GM12872 (cell line): ENCODE measurements at regions not wholly inside any gene's neighbourhood (a gene's known extent, or its start where the extent isn't known, plus 50 kb on each side); places are given as distances from the start of the nearest gene placed in this dataset.

Experiments used
- CTCF ChIP-seq: IDR thresholded peaks from 3 replicates; pipeline ENCODE4 v1.5.1; 2011; ENCODE audit warnings: low read depth, mild to moderate bottlenecking, low read length, moderate library complexity; ENCODE audit not compliant: insufficient read depth

- peak; percentile 47; the same call in 2 of the 3 replicates for TF ChIP-seq CTCF
Measured at GRCh38 chr20:29764922-29765610, 1492.4 kb upstream of the DEFB115 start.

DNA sequence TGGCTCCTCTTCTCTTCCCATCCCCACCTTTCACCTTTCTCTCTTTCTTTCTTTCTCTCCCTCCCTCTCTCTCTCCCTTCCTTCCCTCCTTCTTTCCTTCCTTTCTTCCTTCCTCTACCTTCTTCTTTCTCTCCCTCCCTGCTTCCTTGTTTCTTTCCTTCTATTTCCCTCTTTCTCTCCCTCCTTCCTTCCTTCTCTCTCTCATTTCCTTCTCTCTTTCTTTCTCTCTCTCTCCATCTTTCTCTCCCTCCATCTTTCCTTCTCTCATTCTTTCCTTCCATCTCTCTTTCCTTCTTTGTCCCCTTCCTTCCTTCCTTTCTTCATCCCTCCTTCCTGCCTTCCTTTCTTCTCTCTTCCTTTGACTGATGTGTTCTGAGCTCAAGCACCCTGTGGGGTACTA is 1467.0 kb upstream of the DEFB115 start:
- no peak for TF ChIP-seq CTCF

DNA sequence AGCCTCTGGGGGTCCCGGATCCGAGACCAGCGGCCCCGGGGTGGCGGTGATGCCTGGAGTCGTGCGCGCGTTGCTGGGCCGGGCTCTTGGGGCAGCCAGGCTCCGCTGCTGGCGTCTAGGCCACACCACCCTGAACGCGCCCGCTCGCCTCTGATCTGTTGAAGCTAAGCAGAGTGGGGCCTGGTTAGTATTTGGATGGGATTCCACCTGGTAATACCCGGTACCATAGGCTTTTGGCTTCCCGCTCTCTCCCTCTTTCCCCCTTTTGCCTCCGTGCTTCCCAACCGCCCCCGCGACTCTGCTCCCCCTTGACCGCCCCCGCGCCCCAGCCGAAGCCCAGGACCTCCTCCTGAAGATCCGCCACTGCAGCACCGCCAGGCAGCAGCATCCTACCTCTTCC is 1383.5 kb upstream of the DEFB115 start:
- TF ChIP-seq CTCF: no peak

DNA sequence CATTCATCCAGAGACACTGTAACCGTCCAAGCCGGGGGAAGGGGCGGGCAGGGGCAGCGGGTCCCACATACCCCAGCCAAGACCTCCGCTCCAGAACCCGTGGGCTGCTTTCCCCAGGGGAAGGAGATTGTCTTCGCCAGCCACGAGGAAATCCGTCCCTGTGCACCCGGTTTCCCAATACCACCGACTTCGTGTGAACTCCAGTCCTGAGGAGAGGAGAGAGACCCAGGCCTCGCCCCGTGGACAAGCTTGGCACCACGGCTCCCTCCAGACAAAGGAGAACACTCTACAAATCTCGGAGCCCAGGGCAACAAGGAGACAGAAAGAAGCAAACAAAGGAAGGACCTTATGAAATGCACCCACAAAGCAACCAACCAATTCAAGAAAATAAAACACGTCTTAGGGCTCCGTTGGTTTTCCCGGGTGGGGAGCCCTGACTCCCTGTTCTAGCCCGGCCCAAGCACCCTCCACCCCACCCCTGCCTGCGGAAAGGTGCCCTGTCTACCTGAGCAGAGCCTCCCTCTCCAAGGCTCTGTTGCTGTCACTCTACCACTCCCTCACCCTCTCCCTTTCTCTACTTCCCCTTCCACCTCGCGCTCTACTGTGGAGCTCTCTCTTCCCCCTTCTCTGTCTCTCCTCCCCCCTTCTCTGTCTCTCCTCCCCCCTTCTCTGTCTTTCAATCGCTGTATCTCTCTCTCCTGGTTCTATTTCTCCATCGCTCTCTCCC is 1382.8 kb upstream of the DEFB115 start:
- no peak for TF ChIP-seq CTCF

DNA sequence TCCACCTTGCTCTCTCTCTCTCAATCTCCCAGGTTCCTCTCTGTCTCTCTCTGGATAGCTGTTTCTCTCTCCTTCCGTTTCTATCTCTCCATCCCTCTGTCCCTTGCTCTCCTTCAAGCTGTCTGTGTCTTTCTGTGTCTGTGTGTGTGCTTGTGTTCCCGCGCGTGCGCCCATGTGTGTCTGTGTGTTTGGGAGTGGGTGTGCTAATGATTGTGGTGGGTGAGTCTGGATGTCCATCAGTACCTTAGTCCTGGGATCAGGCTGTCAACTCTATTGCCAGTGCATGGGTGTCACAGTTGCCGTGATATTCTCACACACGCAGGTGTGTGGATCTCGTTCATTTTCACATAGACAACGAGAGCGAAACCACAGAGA is 1380.6 kb upstream of the DEFB115 start:
- no peak for TF ChIP-seq CTCF

DNA sequence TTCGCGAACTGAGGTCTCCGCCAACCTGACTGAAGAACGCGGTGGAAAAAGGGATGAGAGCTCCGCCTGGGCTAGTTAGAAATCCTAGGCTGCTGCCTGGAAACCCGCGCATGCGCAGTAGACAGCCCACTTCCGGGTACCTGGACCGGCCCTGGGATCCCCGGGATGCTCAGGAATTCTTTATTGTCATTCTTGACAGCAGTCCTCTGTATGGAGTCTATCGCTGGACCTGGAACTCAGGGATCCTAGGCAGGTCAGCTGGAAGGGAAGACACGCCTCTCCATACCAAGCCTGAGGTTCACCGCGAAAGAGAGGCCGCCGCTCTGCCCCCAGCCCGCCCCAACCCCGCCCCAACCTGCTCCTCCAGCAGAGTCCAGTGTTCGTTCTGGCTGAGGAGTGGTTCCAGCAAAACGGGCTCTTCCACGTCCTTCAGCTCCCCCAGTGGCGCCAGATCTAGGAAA is 1379.2 kb upstream of the DEFB115 start:
- TF ChIP-seq CTCF: no peak

DNA sequence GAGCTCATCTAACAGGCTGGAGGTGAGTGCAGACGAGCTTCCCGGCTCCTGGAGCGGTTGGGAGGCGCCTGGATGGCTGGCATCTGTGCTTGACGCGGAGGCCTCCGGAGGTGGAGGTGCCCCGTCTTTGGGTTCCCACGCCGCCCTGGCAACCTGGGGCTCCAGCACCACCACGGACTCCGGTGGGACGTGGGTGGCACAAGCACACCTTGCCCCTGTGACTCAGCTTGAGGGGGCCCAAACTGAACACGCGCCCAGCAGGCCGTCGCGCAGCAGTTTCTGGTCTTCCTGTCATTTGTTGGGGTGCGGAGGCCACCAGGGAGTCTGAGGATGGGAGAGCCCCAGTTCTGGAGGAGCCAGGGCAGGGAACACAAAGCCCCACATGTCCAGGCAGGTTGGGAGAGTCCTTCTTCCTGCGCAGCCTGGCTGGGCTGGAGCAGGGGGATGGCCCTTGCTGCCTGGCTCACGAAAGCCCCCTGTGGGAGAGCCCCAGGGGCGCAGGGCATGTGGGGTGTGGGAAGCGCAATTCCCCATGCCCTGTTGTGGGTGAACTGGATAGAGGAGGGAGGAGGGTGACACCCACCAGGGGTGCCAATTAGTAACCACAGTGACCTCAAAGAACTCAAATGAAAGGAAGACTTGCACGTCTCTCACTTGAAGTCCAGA is 1378.6 kb upstream of the DEFB115 start:
- TF ChIP-seq CTCF: no peak
